Chondrocyte (in vitro differentiated cells): ENCODE measurements at regions not wholly inside any gene's neighbourhood (a gene's known extent, or its start where the extent isn't known, plus 50 kb on each side); places are given as distances from the start of the nearest gene placed in this dataset.

ENCODE experiments used
- DNase-seq: peaks from one replicate; pipeline ENCODE4 v3.0.0; 2021; ENCODE audit warnings: mixed read lengths, low spot score
- H3K27ac Mint-ChIP-seq: one replicate; pipeline ENCODE4 v1.8.0; 2021; ENCODE audit warnings: mild to moderate bottlenecking, moderate library complexity, mixed read lengths; ENCODE audit not compliant: unreplicated experiment
- H3K27me3 Mint-ChIP-seq: 2 replicates; pipeline ENCODE4 v1.8.0; 2021; ENCODE audit warnings: low read depth, mixed read lengths
- H3K36me3 Mint-ChIP-seq: 2 replicates; pipeline ENCODE4 v1.8.0; 2021; ENCODE audit warnings: low read depth, mixed read lengths
- H3K4me1 Mint-ChIP-seq: 2 replicates; pipeline ENCODE4 v1.8.0; 2021; ENCODE audit warnings: low read depth, mild to moderate bottlenecking, mixed read lengths
- H3K4me3 Mint-ChIP-seq: one replicate; pipeline ENCODE4 v1.8.0; 2021; ENCODE audit warnings: mild to moderate bottlenecking, moderate library complexity, mixed read lengths; ENCODE audit not compliant: unreplicated experiment
- H3K9me3 Mint-ChIP-seq: 2 replicates; pipeline ENCODE4 v1.8.0; 2021; ENCODE audit warnings: low read depth, mixed read lengths
- TF ChIP-seq, protein P1 (sequence below): fragments of 200-600 bp; sonication (generic); IDR thresholded peaks from 2 replicates; pipeline ENCODE4 v1.5.0; 2021; ENCODE audit warnings: antibody characterized with exemption, mild to moderate bottlenecking, moderate library complexity

- no peak overlapping the region for H3K4me3 Mint-ChIP-seq
- no peak overlapping the region for H3K27ac Mint-ChIP-seq
- DNase-seq, result no peak
- no peaks in the 10 kb centered on the region for H3K36me3 Mint-ChIP-seq
- TF ChIP-seq, protein P1, sequence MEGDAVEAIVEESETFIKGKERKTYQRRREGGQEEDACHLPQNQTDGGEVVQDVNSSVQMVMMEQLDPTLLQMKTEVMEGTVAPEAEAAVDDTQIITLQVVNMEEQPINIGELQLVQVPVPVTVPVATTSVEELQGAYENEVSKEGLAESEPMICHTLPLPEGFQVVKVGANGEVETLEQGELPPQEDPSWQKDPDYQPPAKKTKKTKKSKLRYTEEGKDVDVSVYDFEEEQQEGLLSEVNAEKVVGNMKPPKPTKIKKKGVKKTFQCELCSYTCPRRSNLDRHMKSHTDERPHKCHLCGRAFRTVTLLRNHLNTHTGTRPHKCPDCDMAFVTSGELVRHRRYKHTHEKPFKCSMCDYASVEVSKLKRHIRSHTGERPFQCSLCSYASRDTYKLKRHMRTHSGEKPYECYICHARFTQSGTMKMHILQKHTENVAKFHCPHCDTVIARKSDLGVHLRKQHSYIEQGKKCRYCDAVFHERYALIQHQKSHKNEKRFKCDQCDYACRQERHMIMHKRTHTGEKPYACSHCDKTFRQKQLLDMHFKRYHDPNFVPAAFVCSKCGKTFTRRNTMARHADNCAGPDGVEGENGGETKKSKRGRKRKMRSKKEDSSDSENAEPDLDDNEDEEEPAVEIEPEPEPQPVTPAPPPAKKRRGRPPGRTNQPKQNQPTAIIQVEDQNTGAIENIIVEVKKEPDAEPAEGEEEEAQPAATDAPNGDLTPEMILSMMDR, result no peak
- H3K4me1 Mint-ChIP-seq, result no peaks in the 10 kb centered on the region
- H3K9me3 Mint-ChIP-seq, result peaks cover 5% of the 10 kb centered on the region
- H3K27me3 Mint-ChIP-seq, result peaks cover 1% of the 10 kb centered on the region
Measured at GRCh38 chr16:49120631-49121030, 161.0 kb downstream of the CBLN1 start.

DNA sequence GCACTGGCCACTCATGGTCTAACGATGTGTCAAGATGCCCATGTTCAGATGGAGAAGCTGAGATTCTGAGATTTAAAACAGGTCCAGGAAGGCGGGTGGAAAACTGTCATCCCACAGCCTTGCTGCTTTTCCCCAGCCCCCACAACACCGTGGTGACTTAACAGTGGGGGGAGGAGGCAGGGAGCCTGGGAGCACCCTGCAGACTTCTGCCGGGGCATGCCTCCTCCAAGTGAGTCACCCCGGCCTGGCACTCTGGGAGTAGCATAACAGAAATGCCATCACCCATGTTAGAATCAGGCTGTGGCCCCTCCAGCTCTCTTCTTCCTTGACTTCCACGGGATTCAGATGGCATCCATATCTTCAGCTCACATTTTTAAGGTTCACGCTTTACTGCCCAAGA lies 164.8 kb downstream of the CBLN1 start:
- Mint-ChIP-seq H3K4me1 (no peaks in the 10 kb centered on the region), H3K9me3 (peaks cover 8% of the 10 kb centered on the region), H3K4me3 (no peak overlapping the region), H3K36me3 (no peaks in the 10 kb centered on the region), H3K27me3 (no peaks in the 10 kb centered on the region), H3K27ac (no peak overlapping the region)
- no peak for DNase-seq
- TF ChIP-seq, protein P1, result no peak

GRCh38 chr16:49115956-49116355 lies 165.7 kb downstream of the CBLN1 start:
- TF ChIP-seq, protein P1, result no peak
- Mint-ChIP-seq H3K36me3 (no peaks in the 10 kb centered on the region), H3K27ac (no peak overlapping the region), H3K4me1 (no peaks in the 10 kb centered on the region), H3K27me3 (no peaks in the 10 kb centered on the region), H3K4me3 (no peak overlapping the region), H3K9me3 (peaks cover 8% of the 10 kb centered on the region)
- no peak for DNase-seq

DNA sequence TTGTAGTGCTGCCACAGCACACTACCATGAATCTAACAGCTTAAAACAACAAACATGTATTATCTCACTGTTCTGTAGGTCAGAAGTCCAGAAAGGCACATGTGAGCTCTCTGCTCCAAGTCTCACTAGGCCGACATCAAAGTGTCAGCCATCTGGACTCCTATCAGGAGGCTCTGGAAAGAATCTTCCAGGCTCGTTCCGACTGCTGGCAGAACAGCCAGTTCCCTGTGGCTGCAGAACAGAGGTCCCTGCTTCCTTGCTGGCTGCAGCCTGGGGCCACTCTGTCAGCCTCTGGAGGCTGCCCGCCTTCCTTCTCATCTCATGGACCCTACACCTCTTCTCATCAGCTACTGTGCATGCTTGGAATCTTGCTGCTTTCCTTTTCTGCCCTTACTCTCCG lies 168.9 kb downstream of the CBLN1 start:
- Mint-ChIP-seq H3K9me3 (peaks cover 5% of the 10 kb centered on the region), H3K27me3 (no peaks in the 10 kb centered on the region), H3K4me1 (no peaks in the 10 kb centered on the region), H3K27ac (no peak overlapping the region), H3K36me3 (no peaks in the 10 kb centered on the region), H3K4me3 (no peak overlapping the region)
- DNase-seq, result no peak
- TF ChIP-seq, protein P1, result no peak

GRCh38 chr16:49111351-49111750 lies 170.3 kb downstream of the CBLN1 start:
- no peaks in the 10 kb centered on the region for H3K27me3 Mint-ChIP-seq
- TF ChIP-seq, protein P1, result no peak

More at GRCh38 chr16:49111351-49111750, 170.3 kb downstream of the CBLN1 start:
- peaks cover 6% of the 10 kb centered on the region for H3K9me3 Mint-ChIP-seq
- no peak for DNase-seq
- no peak overlapping the region for H3K27ac Mint-ChIP-seq
- no peaks in the 10 kb centered on the region for H3K4me1 Mint-ChIP-seq
- no peaks in the 10 kb centered on the region for H3K36me3 Mint-ChIP-seq
- H3K4me3 Mint-ChIP-seq, result no peak overlapping the region
